HG02885 (cell line): ENCODE measurements at regions not wholly inside any gene's neighbourhood (a gene's known extent, or its start where the extent isn't known, plus 50 kb on each side); places are given as distances from the start of the nearest gene placed in this dataset.

Source experiments
- ATAC-seq: cut with Tn5 transposase; IDR thresholded peaks from one replicate; pipeline ENCODE4 v1.9.1; 2021; ENCODE audit warnings: mild to moderate bottlenecking; ENCODE audit not compliant: unreplicated experiment, poor library complexity

DNA sequence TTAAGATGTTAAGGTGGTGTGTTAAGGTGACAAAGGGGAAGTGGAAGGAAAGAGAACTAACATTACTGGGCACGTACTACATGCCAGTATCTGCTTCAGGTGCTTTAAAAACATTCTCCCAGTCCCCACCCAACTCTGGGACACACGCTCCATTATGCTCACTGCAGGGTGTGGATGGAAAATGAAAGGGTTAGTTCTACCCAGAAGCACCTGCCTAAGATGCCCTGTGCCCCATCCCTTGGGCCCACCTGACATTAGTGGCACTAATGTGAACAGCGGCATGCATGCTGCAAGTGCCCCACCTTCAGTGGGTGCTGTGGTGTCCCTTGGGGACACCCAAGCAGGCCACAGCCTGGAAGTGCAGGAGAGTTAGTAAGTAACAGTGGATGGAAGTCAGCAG lies 82.9 kb upstream of the CXADR start:
- ATAC-seq, result no peak

DNA sequence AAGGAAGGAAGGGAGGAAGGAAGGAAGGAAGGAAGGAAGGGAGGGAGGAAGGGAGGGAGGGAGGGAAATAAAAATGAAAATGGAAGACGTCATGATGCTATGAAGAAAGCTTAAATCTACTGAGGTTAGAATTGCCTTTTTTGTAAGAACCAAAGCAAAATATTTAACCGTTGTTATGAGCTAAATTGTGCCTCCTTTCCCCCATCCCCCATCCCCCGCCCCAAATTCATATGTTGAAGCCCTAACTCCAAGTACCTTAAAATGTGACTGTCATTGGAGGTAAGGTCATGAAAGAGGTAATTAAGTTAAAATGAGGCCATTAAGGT lies 80.1 kb upstream of the CXADR start:
- no peak for ATAC-seq

DNA sequence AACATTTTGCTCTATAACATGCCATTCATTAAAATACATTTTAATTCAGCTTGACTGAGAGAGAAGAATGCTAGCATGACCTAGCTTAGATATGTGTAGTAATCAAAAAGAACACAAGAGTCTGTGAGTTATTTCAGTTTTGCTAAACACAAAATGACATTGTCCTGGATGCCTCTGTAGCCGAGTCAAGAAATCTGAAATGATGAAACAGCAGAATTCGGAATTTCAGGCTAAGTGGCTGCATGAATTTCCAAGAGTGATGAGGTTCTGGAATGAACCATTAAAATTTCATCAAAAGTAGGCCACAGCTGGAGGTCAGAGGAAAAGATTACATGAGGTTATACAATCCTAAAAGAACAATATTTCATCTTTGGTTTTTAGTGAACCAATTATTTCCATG lies 79.1 kb upstream of the CXADR start:
- no peak for ATAC-seq

DNA sequence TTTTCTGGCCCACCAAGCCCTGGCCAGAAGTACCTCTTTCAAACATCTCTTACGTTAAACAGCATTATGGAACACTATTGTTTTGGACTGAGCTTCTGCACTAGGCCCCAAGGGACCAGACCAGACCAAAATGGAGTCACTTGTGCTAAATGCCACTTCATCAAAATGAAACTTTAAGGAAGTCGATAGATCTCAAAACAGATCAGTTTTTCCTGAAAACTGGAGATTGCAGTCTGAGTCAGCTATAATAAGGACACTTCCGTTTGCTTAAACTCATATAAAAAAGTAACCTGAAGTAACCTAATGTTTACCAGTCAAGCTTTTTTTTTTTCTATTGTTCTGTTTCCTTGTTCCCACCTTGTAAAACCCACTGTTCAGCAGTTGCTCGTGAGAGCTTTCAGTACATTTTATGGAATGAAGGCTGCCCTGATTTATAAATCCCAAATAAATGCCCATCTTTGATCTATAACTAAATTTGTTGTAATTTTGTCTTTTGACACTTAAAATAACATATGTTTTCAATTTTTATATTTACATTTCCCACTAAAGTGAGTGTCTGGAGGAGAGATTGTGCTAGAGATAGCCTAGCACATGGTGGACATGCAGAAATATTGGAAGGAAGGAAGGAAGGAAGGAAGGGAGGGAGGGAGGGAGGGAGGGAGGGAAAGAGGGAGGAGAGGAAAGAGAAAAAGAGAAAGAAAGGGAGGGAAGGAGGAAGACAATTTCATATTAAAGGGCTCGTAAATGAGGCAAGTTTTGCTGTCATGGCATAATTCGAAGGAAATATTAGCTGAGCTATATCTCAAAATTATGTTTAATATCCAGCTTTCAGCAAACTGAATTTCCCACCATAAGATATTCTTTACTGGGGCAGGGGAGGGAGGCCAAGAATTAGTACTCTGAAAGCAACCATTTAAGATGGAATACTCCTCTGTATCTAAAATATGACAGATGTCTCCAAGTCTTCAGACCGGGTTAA lies 77.0 kb upstream of the CXADR start:
- no peak for ATAC-seq

DNA sequence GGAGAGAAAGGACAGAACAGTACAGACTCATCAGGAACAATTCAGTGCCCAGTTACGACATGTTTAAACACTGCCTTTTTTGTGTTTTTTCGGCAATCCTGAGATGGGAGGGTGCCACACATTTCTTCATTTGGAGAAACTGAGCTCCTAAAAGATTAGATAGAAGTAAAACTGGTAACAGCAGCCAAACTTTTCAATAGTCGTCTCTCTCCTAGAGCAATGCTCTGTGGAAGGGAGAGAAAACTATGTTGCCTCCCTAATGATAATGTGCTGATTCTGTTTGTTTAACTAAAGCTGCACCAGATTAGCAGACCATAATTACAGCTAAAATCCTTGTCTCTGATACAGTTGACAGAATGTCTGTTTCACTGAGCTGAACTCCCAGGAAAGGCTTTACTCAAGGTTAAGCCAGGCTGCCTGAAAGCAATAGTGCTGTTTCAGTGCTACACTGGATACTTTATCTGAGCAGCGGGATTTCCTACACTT lies 76.2 kb upstream of the CXADR start:
- ATAC-seq, result no peak

DNA sequence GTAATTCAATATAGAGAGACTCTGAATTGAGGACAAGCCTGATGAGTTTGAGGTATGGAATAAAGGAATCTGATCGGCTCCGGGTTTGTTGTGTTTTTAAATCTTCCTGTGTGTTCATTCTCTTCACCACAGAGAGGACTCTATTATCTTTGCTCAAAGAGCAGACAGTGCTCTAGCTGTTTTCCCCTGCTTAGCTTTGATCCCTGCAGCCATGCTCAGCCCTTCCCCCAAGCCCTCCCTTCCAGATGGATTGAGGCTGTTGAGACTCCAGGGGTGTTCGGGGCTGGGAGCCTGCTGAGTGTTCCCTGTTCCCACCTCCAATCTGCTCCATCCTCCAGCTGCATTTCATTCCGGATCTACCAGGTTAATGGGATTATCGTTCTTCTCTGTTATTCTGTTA lies 74.2 kb upstream of the CXADR start:
- no peak for ATAC-seq

DNA sequence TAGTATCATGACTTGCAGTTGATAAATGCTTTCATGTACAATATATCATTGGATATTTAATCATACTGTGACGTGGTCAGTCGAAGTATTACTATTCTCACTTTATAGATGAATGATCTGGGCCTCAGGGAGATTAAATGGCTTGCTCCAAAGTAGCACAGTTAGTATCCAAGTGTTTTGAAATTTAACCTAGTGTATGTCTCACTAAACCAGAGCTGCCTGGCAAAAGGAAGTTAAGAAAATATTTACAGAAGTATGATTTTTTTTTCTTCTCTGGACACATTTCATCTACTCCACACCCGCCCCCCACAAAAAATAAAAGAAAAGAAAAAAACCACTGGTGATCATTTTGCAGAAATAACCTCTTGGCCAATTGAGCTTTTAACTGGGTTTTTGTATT lies 71.9 kb upstream of the CXADR start:
- no peak for ATAC-seq

DNA sequence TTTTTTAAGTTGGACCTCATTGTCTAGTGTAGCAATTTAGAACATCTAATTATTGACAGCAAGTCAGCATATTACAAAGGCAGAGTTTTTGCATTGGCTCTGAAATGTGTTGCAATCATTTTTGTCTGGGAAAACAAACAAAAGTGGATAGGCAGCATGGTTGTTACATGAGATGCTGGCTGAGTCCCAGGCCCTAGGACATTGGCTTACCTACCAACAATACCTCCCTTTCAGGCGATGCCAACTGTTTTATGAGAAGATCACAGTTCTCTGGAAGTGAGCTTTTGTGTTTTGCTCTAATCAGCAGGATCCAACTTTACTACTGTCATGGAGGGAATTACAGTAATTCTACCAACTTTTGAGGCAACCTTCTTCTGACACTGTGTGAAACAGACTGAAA lies 71.5 kb upstream of the CXADR start:
- ATAC-seq, result no peak

DNA sequence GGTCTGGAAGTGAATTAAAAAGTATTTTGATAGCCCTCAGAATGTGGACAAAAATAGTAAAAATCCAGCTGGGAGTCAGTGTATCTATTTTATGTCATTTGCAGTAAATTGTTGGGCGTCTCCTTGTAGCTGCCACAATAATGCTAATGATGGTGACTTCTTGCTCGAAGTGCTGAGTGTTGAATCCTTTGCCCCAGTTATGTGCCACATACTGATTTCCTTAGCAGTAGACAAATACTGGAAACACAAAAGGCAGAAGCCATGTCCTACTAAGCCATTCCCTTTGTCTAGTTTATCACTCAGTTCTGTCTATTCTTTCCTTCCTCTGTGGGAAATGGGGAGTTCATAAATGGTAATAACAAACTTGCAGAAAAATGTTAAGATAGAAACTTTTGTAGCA lies 70.7 kb upstream of the CXADR start:
- no peak for ATAC-seq

DNA sequence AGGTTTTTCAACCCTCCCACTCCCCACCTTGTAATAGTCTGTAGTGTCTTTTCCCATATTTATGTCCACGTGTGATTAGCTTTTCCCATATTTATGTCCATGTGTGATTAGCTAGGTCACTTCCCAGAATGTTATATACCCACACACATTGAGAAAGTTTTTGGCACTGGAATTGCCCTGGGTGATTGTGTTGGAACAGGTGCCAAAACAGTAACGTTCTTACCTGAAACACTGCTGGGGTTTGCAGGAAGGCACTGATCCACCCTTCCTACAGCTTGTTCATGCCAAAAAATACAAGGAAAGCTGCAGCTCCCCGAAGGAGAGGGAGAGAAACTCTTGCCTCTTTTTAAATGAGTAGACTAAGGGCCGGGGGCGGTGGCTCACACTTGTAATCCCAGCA lies 68.0 kb upstream of the CXADR start:
- ATAC-seq, result no peak

DNA sequence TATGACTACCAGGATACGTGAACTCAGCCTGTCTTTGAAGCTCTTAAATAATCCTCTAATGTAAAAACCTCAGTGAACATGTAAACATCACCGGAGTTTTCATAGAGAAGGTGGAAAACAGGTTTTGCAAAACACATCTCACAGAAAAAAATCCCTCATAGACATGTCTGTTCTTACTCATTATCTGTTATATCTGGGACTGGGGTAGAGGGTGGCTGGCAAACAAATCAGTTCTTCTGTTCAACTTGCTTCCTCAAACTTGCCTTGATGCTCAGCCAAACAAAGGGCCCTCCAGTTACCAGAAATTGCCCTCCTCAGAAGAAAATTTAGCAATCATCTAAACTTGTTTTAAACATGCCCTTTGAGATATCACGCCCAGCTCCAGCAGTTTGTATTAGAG lies 66.1 kb upstream of the CXADR start:
- ATAC-seq, result no peak

DNA sequence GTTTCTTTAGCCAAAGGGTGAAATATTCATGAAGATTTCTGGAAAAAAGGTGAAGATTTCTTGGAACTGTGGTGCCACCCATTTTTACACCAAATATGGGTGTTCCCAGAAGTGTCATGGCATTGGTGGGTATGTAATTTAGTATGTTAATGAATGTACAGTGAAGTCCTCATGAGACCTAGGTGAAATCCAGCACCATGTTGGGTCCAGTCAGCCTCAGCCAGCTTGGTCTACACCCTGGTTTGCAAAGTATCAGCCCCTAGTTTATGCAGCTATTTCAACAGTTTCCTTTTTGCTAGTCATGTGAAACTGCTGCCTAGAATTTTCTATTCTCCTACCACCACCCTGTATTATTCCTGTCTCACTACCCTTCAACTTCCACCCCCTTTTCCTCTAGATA lies 63.1 kb upstream of the CXADR start:
- ATAC-seq, result no peak

DNA sequence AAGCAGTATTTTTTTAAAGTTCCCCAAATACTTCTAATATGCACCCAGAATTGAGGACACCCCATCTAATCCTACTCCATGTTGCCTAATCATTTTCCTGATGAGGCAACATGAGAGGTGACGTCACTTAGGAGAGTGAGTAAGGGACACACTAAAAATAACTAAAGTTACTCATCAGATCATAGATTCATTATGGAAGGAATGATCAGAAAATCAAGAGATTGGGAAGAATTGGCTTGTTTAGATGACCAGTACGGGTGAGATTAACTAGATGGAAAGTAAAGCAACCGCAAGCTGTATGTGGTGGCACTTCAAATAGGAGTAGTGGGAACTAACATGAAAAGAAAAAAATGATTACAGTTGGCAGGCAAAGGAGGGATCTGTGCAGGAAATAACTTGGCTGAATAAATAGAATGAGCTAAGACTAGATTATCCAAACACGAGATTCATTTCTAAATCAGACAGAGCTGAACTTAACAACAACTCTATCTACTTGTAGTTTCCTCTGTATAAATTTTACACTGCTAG lies 61.4 kb upstream of the CXADR start:
- no peak for ATAC-seq

DNA sequence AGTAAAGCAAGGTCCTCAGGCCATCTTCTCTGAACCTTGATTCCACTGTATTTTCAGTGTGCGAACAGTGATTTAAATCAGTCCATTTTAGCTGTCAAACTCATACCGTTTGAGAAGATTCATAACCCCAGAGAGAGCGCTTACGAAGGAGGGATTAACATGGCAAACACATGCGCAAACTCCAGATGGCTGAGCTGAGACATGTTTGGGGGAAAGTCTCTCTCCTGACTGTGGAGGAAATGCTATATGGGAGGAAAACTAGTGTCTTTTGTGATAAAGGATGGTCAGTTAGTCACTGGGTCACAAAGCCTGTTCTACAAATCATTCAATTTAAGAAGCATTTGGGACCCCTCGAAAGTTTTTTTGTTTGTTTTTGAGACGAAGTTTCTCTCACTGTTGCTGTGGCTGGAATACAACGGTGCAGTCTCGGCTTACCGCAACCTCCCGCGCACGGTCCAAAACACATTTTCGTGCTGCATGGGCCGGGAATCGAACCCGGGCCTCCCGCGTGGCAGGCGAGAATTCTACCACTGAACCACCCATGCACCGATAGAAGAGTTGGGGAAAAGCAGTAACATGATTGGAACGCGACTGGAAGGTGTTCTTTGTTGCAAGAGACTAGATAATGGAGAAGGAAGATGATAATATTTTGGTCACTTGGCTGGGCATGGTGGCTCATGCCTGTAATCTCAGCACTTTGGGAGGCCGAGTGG lies 58.4 kb upstream of the CXADR start:
- peak; percentile 86 for ATAC-seq

DNA sequence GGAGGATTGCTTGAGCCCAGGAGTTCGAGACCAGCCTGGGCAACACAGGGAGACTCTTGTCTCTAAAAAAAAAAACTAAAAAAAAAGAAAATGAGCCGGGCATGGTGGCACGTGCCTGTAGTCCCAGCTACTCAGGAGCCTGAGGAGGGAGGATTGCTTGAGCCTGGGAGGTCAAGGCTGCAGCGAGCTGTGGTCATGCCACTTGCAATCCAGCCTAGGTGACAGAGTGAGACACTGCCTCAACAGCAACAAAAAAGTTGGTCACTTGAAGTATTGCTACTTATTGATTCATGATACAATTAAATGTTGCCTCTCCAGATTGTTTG lies 57.9 kb upstream of the CXADR start:
- no peak for ATAC-seq

DNA sequence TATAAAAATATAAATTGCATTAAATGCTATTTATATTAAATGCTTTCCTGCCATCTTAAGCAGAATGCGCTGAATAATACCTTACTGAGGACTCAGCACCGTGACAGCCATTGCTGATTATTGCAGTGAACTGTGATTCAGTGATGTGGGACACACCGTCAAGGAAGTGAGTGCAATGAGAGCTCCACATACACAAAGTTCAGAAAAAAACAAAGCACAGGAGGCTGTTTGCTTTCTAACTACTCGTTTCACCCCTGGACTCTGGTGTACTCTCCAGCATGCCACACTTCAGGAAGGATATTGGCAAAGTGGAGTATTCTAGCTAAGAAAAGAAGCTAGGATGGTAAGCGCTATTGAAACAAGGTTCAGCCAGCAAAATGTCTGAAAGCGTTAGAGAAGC lies 57.4 kb upstream of the CXADR start:
- no peak for ATAC-seq

DNA sequence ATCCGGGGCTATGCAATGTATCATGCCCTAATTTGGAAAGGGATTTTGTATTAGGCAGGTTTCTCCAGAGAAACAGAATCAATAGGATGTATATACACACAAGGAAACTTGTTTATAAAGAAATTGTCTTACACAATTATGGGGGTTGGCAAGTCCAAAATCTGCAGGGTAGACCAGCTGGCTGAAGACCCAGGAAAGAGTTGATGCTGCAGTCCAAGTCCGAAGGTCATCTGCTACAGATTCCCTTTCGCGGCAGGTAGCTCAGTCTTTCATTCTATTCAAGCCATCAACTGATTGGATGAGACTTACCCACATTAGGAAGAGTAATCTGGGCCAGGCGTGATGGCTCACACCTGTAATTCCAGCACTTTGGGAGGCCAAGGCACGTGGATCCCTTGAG lies 54.6 kb upstream of the CXADR start:
- no peak for ATAC-seq

DNA sequence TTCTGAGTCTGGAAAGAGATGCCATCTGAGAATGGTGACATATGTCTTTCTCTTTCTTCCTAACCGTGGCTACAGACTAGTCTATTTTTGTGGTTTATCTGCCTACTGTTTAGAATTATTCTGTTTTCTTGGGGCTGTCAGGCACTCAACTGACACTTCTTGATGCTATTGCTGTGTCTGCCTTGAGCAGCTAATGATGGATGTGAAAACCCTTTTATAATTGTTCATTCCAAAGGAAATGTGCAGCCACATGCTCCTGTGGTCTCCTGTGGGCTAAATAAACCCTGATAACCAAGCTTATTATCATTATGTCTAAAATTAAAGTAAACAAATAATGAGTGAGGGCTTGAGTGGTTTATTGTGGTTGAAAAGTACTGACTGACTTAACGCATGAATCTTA lies 52.7 kb upstream of the CXADR start:
- ATAC-seq, result no peak

DNA sequence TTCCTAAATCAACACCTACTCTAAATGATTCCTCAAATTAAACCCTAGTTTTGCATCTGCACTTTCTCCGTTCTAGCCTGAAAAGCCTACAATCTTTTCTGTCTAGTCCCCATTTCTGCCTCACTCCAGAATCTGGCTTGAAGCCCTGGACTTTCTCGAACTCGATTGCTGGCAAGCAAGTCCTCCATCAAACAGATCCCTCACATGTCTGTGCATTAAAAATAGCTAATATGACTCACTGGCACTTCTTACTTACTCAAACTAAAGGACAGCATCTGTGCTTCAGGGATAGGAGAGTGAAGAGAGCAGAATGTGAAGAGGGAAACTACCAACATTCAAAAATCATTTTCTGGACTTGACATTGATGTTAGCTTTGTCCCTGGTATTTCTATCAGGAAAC lies 51.8 kb upstream of the CXADR start:
- ATAC-seq, result no peak

DNA sequence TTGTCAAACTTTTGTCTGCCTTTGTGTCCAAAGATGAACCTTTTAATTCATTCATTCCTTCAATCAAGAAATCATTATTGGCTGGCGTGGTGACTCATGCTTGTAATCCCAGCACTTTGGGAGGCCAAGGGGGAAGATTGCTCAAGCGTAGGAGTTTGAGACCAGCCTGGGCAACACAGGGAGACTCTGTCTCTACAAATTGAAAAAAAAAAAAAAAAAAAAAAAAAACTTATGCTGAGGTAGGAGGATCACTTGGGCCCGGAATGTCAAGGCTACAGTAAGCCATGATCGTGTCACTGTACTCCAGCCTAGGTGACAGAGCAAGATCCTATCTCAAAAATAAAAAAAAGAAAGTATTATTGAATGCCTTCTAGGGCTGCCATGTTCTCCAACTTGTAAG lies 51.3 kb upstream of the CXADR start:
- no peak for ATAC-seq

DNA sequence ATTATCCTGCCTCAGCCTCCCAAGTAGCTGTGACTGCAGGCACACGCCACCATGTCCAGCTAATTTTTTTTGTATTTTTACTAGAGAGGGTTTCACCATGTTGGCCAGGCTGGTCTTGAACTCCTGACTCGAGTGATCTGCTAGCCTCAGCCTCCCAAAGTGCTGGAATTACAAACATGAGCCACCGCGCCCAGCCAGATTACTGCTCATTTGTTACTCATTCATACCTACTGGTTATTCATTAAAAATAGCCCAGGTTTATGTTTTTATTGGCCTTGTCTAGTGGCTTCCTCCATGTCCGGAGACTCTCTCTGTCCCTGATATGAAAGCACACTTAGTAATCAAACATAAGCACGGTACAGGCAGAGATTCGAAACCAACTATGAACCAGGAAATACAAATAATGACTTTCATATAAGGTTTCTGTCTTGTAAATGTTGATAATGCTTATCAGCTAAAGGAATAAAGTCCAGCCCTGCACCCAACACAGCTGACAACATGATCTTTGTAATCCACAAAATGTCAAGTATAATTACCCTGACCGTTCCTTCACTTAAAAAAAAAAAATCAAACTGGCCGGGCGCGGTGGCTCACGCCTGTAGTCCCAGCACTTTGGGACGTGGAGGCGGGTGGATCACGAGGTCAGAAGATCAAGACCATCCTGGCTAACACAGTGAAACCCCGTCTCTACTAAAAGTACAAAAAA lies 50.4 kb upstream of the CXADR start:
- no peak for ATAC-seq
